WTC11 (cell line): ENCODE measurements at regions not wholly inside any gene's neighbourhood (a gene's known extent, or its start where the extent isn't known, plus 50 kb on each side); places are given as distances from the start of the nearest gene placed in this dataset.

Experiments
- ATAC-seq: fragments of 200-7000 bp; cut with Tn5 transposase; 2 replicates; pipeline ENCODE4 v1.10.0; 2021; ENCODE audit warnings: mild to moderate bottlenecking, moderate library complexity
- CTCF ChIA-PET: fragments of 300-600 bp; sonication (Branson Sonifier 250); formaldehyde crosslinking; loops from one replicate; lab custom pipeline; 2021; ENCODE audit warnings: antibody characterized with exemption; lab: Charles Lee
- POLR2A ChIA-PET: fragments of 350-600 bp; sonication (Branson Sonifier 250); formaldehyde crosslinking; loops from one replicate; lab custom pipeline; 2021; ENCODE audit warnings: antibody characterized with exemption; lab: Charles Lee
- DNase-seq: peaks from one replicate; pipeline ENCODE4 v3.0.0; 2021; ENCODE audit warnings: low spot score
- H3K27ac Mint-ChIP-seq: 2 replicates; pipeline ENCODE4 v1.8.0; 2021; ENCODE audit warnings: mixed read lengths
- H3K27me3 Mint-ChIP-seq: 2 replicates; pipeline ENCODE4 v1.8.0; 2021; ENCODE audit warnings: low read depth, mild to moderate bottlenecking, moderate library complexity, mixed read lengths
- H3K36me3 Mint-ChIP-seq: 2 replicates; pipeline ENCODE4 v1.8.0; 2021; ENCODE audit warnings: mixed read lengths
- H3K4me1 Mint-ChIP-seq: 2 replicates; pipeline ENCODE4 v1.8.0; 2022; ENCODE audit warnings: mixed read lengths
- H3K4me3 Mint-ChIP-seq: 2 replicates; pipeline ENCODE4 v1.8.0; 2021; ENCODE audit warnings: mild to moderate bottlenecking, moderate library complexity, mixed read lengths
- H3K9me3 Mint-ChIP-seq: 2 replicates; pipeline ENCODE4 v1.8.0; 2021; ENCODE audit warnings: mixed read lengths
- ATF1 ChIP-seq: sonication (generic); formaldehyde crosslinking; IDR thresholded peaks from 2 replicates; pipeline ENCODE4 v1.8.1; 2023; ENCODE audit warnings: mild to moderate bottlenecking, moderate library complexity, missing genetic modification reagents
- ATF3 ChIP-seq: sonication (generic); formaldehyde crosslinking; conservative IDR thresholded peaks from 2 replicates; pipeline ENCODE4 v1.8.1; 2022; ENCODE audit warnings: mild to moderate bottlenecking, missing genetic modification reagents
- CDX4 ChIP-seq: fragments of 250-450 bp; sonication (Bioruptor Pico); IDR thresholded peaks from 2 replicates; pipeline ENCODE4 v1.9.0; 2021; ENCODE audit warnings: moderate library complexity, mild to moderate bottlenecking, inconsistent platforms, borderline replicate concordance
- ETV6 ChIP-seq: sonication (generic); formaldehyde crosslinking; IDR thresholded peaks from 2 replicates; pipeline ENCODE4 v1.8.1; 2022; ENCODE audit warnings: mild to moderate bottlenecking, missing genetic modification reagents
- FOXP4 ChIP-seq: sonication (generic); formaldehyde crosslinking; IDR thresholded peaks from 2 replicates; pipeline ENCODE4 v1.8.0; 2022; ENCODE audit warnings: mild to moderate bottlenecking, missing genetic modification reagents
- GABPB1 ChIP-seq: sonication (generic); formaldehyde crosslinking; IDR thresholded peaks from 2 replicates; pipeline ENCODE4 v1.8.1; 2023; ENCODE audit warnings: mild to moderate bottlenecking, missing genetic modification reagents
- IRF2 ChIP-seq: sonication (generic); formaldehyde crosslinking; IDR thresholded peaks from 2 replicates; pipeline ENCODE4 v1.8.0; 2022; ENCODE audit warnings: low read depth, missing genetic modification reagents, borderline replicate concordance
- MYBL2 ChIP-seq: sonication (generic); formaldehyde crosslinking; IDR thresholded peaks from 2 replicates; pipeline ENCODE4 v1.8.1; 2023; ENCODE audit warnings: mild to moderate bottlenecking, moderate library complexity, missing genetic modification reagents
- NR1H2 ChIP-seq: sonication (generic); formaldehyde crosslinking; IDR thresholded peaks from 2 replicates; pipeline ENCODE4 v1.9.0; 2021; ENCODE audit warnings: mild to moderate bottlenecking, moderate library complexity, missing genetic modification reagents
- PRDM15 ChIP-seq: sonication (generic); formaldehyde crosslinking; IDR thresholded peaks from 2 replicates; pipeline ENCODE4 v1.8.0; 2022; ENCODE audit warnings: missing genetic modification reagents
- STAT6 ChIP-seq: sonication (generic); formaldehyde crosslinking; conservative IDR thresholded peaks from 2 replicates; pipeline ENCODE4 v1.8.1; 2023; ENCODE audit warnings: mild to moderate bottlenecking, low read depth, missing genetic modification reagents, moderate library complexity
- ZBTB43 ChIP-seq: sonication (generic); formaldehyde crosslinking; IDR thresholded peaks from 2 replicates; pipeline ENCODE4 v1.8.1; 2023; ENCODE audit warnings: mild to moderate bottlenecking, missing genetic modification reagents
- ZNF219 ChIP-seq: sonication (generic); formaldehyde crosslinking; IDR thresholded peaks from 2 replicates; pipeline ENCODE4 v1.8.0; 2023; ENCODE audit warnings: missing genetic modification reagents, mild to moderate bottlenecking, borderline replicate concordance
- ZNF317 ChIP-seq: sonication (generic); formaldehyde crosslinking; IDR thresholded peaks from 2 replicates; pipeline ENCODE4 v1.8.1; 2023; ENCODE audit warnings: low read depth, mild to moderate bottlenecking, moderate library complexity, missing genetic modification reagents, borderline replicate concordance

- TF ChIP-seq STAT6: no peak
- TF ChIP-seq, all 79 proteins: peak for 0
Measured at GRCh38 chr3:163879172-163879571, 1199.1 kb downstream of the SI start (continued).

- no peak for TF ChIP-seq ATF3
- no peak for TF ChIP-seq GABPB1 (CRISPR knock-in tag)
- TF ChIP-seq ZNF219 (CRISPR knock-in tag): no peak
- no peak for TF ChIP-seq NR1H2 (CRISPR knock-in tag)
- TF ChIP-seq ZBTB43 (CRISPR knock-in tag): no peak
- no peak for TF ChIP-seq MYBL2 (CRISPR knock-in tag)
- TF ChIP-seq CDX4 (CRISPR knock-in tag): no peak
- TF ChIP-seq ETV6 (CRISPR knock-in tag): no peak
- no peak for TF ChIP-seq ATF1
- TF ChIP-seq ZNF317: no peak
- TF ChIP-seq IRF2 (CRISPR knock-in tag): no peak
- TF ChIP-seq PRDM15 (CRISPR knock-in tag): no peak
- TF ChIP-seq FOXP4: no peak
- Mint-ChIP-seq H3K27me3 (no peaks in the 10 kb centered on the region; the same call in 1 of the 2 replicates), H3K27ac (no peak overlapping the region), H3K9me3 (peaks cover 51% of the 10 kb centered on the region), H3K4me3 (no peak overlapping the region), H3K36me3 (peaks cover 43% of the 10 kb centered on the region), H3K4me1 (peaks cover 4% of the 10 kb centered on the region; the same call in 1 of the 2 replicates)
- ATAC-seq (no peak), DNase-seq (no peak)
- ChIA-PET POLR2A (no interaction called here), CTCF (no interaction called here)
Measured at GRCh38 chr3:163878396-163878795, 1199.9 kb downstream of the SI start.
